Gastroesophageal sphincter (tissue), 4 donors: ENCODE measurements at regions not wholly inside any gene's neighbourhood (a gene's known extent, or its start where the extent isn't known, plus 50 kb on each side); places are given as distances from the start of the nearest gene placed in this dataset.
"Not testable (repeated sequence)": the region's sequence is repeated elsewhere in the genome, so short reads cannot be mapped to it uniquely, and the experiment has no call there.

Experiments used
- ATAC-seq: fragments of 150-250 bp; one replicate; pipeline ENCODE4 v1.9.1; 2016; ENCODE audit warnings: mild to moderate bottlenecking, moderate library complexity
- H3K27ac ChIP-seq, 4 donors: fragments of 200-600 bp; sonication (generic) in 3 of 4; 1 replicate in 3 of 4; 2 replicates in 1 of 4; pipeline ENCODE4 v1.5.1; 2016 to 2019
- H3K27me3 ChIP-seq: fragments of 200-600 bp; sonication (generic); one replicate; pipeline ENCODE4 v1.5.1; 2019
- H3K36me3 ChIP-seq, 2 donors: fragments of 200-600 bp; sonication (generic); one replicate each; pipeline ENCODE4 v1.5.1; 2019; ENCODE audit warnings: control low read depth in 1 of 2
- H3K4me1 ChIP-seq, 3 donors: fragments of 200-600 bp; sonication (generic); 1 replicate in 2 of 3; 2 replicates in 1 of 3; pipeline ENCODE4 v1.5.1; 2016 to 2019; ENCODE audit warnings: control low read depth in 2 of 3
- H3K4me3 ChIP-seq, 2 donors: fragments of 200-600 bp; sonication (generic); one replicate each; pipeline ENCODE4 v1.5.1; 2019; ENCODE audit warnings: mild to moderate bottlenecking in 1 of 2, moderate library complexity in 1 of 2
- H3K9me3 ChIP-seq, 3 donors: fragments of 200-600 bp; sonication (generic); one replicate each; pipeline ENCODE4 v1.5.1; 2017 to 2019; ENCODE audit warnings: control low read depth in 2 of 3
- CTCF ChIP-seq, 4 experiments: fragments of 200-600 bp in 2 of 4; fragments of 450-650 bp in 2 of 4; sonication (generic) in 1 of 4; IDR thresholded peaks; one replicate each; pipeline ENCODE4 v1.5.1; 2017 to 2019; ENCODE audit warnings: antibody characterized with exemption in 4 of 4, mild to moderate bottlenecking in 2 of 4, moderate library complexity in 2 of 4
- EP300 ChIP-seq: sonication (generic); formaldehyde crosslinking; IDR thresholded peaks from one replicate; pipeline ENCODE4 v1.6.1; 2017; ENCODE audit warnings: antibody characterized with exemption, mild to moderate bottlenecking
- POLR2A ChIP-seq, 2 donors: fragments of 450-650 bp; IDR thresholded peaks; one replicate each; pipeline ENCODE4 v1.6.1; 2017; ENCODE audit warnings: antibody characterized with exemption in 2 of 2, mild to moderate bottlenecking in 2 of 2, moderate library complexity in 1 of 2
- POLR2AphosphoS5 ChIP-seq: sonication (generic); formaldehyde crosslinking; IDR thresholded peaks from one replicate; pipeline ENCODE4 v1.6.1; 2017; ENCODE audit warnings: antibody characterized with exemption
- WGBS, 2 donors: methylation state at CpG; one replicate each; pipeline ENCODE4 v1.1.5; 2018; ENCODE audit warnings: low coverage in 1 of 2; 5-methylcytosine and 5-hydroxymethylcytosine counted together

- not testable (repeated sequence) for H3K9me3 ChIP-seq, H3K27ac ChIP-seq, H3K4me1 ChIP-seq, H3K4me3 ChIP-seq, H3K36me3 ChIP-seq, H3K27me3 ChIP-seq, ATAC-seq
- WGBS, 2 donors = no CpG with 5 or more reads among the region's 20 CpGs
Observed at GRCh38 chr15:34528055-34528754, 55.2 kb downstream of the GOLGA8B start.

- no CpG with 5 or more reads among the region's 13 CpGs for WGBS, 2 donors
- H3K4me3 ChIP-seq, H3K27ac ChIP-seq, H3K4me1 ChIP-seq, H3K9me3 ChIP-seq, H3K27me3 ChIP-seq, ATAC-seq, H3K36me3 ChIP-seq: not testable (repeated sequence)
Observed at GRCh38 chr15:34527641-34528040, 55.8 kb downstream of the GOLGA8B start.

GRCh38 chr15:34523849-34524248, 59.6 kb downstream of the GOLGA8B start:
- not testable (repeated sequence) for ATAC-seq, H3K4me1 ChIP-seq, H3K27me3 ChIP-seq, H3K36me3 ChIP-seq, H3K4me3 ChIP-seq, H3K27ac ChIP-seq, H3K9me3 ChIP-seq
- no CpG with 5 or more reads among the region's 12 CpGs for WGBS, 2 donors
- TF ChIP-seq CTCF (IDR thresholded peaks at IDR 0.05) = peak in 2 of 4 experiments; percentile 6 to 33

GRCh38 chr15:34522601-34523000, 60.9 kb downstream of the GOLGA8B start:
- H3K36me3 ChIP-seq, H3K4me3 ChIP-seq, ATAC-seq, H3K9me3 ChIP-seq, H3K27ac ChIP-seq, H3K4me1 ChIP-seq, H3K27me3 ChIP-seq: not testable (repeated sequence)
- WGBS, 2 donors = 70% methylated on average over 4 of the region's 12 CpGs; no CpG with 5 or more reads in 1 of the 2 donors

- H3K27me3 ChIP-seq, ATAC-seq, H3K27ac ChIP-seq, H3K9me3 ChIP-seq, H3K4me1 ChIP-seq, H3K4me3 ChIP-seq, H3K36me3 ChIP-seq: not testable (repeated sequence)
- WGBS, 2 donors = 60% methylated on average over 1 of the region's 10 CpGs; no CpG with 5 or more reads in 1 of the 2 donors
Observed at GRCh38 chr15:34521802-34522485, 61.5 kb downstream of the GOLGA8B start.

- Histone ChIP-seq H3K4me1 (no peaks in the 10 kb centered on the region), H3K36me3 (no peaks in the 10 kb centered on the region), H3K4me3 (no peak overlapping the region), H3K27me3 (no peaks in the 10 kb centered on the region), H3K9me3 (no peaks in the 10 kb centered on the region), H3K27ac (no peak overlapping the region)
- no peak for ATAC-seq
- no peak for TF ChIP-seq EP300
- no peak for TF ChIP-seq POLR2AphosphoS5
- no peak for TF ChIP-seq CTCF (IDR thresholded peaks at IDR 0.05)
- TF ChIP-seq POLR2A (IDR thresholded peaks at IDR 0.05) = no peak
- WGBS, 2 donors = 85% methylated on average over 2 of the region's 11 CpGs; no CpG with 5 or more reads in 1 of the 2 donors
Observed at GRCh38 chr15:34520566-34520965, 62.9 kb downstream of the GOLGA8B start.

- ATAC-seq, H3K4me3 ChIP-seq, H3K4me1 ChIP-seq, H3K9me3 ChIP-seq, H3K27ac ChIP-seq, H3K36me3 ChIP-seq, H3K27me3 ChIP-seq: not testable (repeated sequence)
- 77% methylated on average over 7 of the region's 7 CpGs; no CpG with 5 or more reads in 1 of the 2 donors for WGBS, 2 donors
Observed at GRCh38 chr15:34520010-34520409, 63.4 kb downstream of the GOLGA8B start.
